Stimulated activated CD4-positive, alpha-beta T cell treated with anti-CD3 and anti-CD28 coated beads, Interleukin-2, amount 100 ng/mL, for 4 hours (primary cell): ENCODE measurements at regions not wholly inside any gene's neighbourhood (a gene's known extent, or its start where the extent isn't known, plus 50 kb on each side); places are given as distances from the start of the nearest gene placed in this dataset.
"Not testable (repeated sequence)": the region's sequence is repeated elsewhere in the genome, so short reads cannot be mapped to it uniquely, and the experiment has no call there.

ENCODE experiments used
- DNase-seq: peaks from one replicate; pipeline ENCODE4 v3.0.0-alpha.2; 2020; ENCODE audit warnings: low read depth

DNA sequence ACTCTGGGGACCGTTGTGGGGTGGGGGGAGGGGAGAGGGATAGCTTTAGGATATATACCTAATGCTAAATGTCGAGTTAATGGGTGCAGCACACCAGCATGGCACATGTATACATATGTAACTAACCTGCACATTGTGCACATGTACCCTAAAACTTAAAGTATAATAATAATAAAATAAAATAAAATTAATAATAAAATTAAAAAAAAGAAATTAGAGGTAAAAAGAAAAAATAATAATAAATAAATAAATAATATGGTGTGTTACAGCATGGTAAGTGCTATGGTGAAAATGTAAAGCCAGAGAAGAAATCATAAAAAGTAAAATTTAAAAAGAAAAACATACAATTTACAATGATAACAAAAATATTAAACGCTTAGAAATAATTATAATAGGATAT is 552.8 kb upstream of the PBX1 start:
- not testable (repeated sequence) for DNase-seq

DNA sequence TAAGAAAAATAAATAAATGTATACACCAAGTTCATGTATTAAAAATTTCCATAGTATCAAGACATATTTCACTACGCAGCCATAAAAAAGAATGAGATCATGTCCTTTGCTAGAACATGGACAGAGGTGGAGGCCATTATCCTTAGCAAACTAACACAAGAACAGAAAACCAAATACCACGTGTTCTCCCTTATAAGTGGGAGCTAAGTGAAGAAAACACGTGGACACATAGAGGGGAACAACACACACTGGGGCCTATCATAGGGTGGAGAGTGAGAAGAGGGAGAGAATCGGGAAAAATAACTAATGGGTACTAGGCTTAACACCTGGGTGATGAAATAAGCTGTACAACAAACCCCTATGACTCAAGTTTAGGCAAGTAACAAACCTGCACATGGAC is 552.4 kb upstream of the PBX1 start:
- DNase-seq, result no peak

GRCh38 chr1:164017239-164017638 is 541.7 kb upstream of the PBX1 start:
- DNase-seq, result no peak

DNA sequence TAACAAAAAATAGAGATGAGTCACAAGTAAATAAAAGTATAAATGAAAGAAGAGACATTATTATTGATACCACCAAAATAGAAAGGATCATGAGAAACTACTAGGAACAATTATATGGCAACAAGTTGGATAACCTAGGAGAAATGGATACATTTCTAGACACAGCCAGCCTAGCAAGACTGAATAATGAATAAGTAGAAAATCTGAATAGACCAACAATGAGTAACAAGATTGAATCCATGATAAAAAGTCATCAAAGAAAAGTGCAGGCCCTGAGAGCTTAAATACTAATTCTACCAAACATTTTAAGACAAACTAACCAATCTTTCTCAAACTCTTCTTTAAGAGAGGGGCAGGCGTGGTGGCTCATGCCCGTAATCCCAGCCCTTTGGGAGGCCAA is 538.6 kb upstream of the PBX1 start:
- no peak for DNase-seq

DNA sequence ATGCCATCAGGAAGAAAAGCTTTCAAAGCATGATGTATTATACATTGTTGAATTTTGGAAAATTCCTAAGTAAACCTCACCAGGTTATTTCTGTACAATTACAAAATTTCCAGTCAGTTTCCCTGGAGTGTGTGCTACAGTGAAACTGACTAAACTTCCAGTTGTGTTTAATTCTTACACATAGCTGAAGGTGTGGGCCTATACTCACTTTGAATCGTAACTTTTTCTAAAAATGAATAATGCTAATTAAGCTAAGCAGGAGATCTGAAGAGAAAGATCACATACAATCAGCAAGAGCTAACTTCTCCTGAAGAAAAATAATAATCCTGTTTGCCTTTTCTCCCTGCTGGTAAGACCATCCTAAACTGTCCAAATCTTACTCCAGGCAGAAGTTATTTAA is 537.2 kb upstream of the PBX1 start:
- no peak for DNase-seq

- no peak for DNase-seq
Measured at GRCh38 chr1:164033782-164034181, 525.2 kb upstream of the PBX1 start.

- DNase-seq, result no peak
Measured at GRCh38 chr1:164040754-164041153, 518.2 kb upstream of the PBX1 start.

DNA sequence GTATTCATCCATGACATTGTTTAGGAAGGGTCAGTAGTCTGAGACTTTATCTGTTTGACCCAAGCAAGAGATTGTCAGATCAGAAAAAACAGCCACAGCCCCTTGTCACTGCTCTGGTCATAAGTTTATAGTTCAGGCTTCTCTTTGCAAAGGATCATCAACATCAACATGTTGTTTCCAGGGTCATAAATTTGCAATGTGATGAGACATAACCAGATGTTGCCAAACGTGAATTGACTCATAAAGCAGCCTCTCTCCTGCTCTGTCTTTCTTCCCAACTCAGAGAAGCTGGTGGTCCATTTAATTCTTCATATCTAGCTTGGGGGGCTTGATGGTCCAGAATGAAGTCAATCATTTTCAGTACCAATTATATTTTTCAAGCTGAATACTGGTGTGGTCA is 507.2 kb upstream of the PBX1 start:
- no peak for DNase-seq

GRCh38 chr1:164054331-164054730 is 504.7 kb upstream of the PBX1 start:
- DNase-seq, result no peak

GRCh38 chr1:164058198-164058597 is 500.8 kb upstream of the PBX1 start:
- no peak for DNase-seq

DNA sequence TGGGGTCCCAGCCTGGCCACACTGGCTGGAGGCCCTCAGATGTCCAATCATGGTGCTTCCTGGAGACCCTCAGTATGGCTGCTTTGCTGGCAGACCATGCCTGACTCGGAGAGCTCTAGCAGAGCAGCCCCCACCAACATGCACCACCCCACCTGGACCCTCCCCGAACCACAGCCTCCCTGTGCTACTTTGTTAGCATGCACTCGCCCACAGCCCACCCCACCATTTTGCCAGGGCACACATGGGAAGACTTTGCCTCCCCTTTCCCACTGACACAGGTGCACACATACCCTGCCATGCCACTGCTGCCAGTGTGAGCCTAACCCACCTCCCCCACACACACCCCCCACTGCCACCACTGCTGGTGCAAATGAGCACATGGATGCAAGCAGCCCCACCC is 497.5 kb upstream of the PBX1 start:
- no peak for DNase-seq

DNA sequence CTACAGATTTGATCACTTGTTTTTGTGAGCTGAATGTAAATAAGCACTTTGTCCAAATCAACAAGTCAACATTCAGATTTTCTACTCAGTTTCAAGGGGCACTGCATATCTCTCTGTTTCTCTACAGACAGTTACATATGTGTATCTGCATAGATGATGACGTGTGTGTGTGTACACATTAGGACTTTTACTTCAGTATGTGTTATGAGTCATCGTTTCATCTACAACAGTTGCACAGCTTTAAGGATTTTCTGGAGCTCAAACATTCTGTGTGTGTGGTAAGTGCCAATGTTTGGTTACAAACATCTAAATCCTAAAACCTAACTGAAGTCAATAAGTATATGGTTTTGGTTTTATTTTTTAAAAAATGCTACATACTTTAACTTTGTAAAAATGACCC is 494.5 kb upstream of the PBX1 start:
- no peak for DNase-seq

- DNase-seq, result no peak
Measured at GRCh38 chr1:164071288-164071687, 487.7 kb upstream of the PBX1 start.

DNA sequence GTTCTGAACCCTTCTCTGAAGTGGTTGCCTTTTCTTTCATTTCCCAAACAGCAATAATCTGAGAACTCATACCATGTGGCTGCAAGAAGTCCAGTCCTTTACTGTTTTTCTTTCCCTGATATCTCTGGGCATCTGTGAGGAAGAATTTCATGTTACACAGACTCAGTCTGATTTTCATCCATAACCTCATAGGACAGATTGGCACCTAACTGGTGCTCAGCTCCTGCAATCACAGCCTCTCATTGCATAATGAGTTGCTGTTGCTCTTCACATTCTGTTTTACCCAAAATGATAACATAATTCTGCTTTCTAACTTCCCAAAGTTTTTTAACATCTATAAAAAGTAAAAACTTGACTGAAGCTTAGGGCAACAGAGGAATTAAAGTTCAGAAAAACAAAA is 472.2 kb upstream of the PBX1 start:
- no peak for DNase-seq

DNA sequence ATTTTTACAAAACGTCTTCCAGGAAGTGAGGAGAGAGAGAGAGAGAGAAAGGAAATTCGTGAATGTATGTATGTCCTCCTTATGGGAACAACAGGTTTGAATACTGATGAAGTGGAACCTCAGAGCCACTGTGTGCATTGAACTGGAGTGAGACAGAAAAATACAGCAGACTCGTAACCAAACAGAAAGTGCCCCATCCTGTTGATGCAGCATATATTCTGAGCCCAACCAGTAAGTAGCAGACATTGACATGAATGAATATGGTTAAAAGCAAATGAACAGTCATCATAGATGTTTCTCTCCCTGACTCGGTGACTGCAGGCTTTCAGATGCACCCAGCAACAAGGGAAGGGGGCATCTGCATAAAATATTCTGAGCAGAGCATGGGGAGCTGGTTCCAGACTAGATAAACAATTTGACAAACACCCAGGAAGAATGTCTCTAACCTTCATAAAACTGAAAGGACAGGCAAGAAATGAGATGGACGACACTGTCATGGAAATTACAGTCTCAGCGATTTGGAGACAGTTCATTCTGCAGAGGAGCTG is 471.0 kb upstream of the PBX1 start:
- no peak for DNase-seq

DNA sequence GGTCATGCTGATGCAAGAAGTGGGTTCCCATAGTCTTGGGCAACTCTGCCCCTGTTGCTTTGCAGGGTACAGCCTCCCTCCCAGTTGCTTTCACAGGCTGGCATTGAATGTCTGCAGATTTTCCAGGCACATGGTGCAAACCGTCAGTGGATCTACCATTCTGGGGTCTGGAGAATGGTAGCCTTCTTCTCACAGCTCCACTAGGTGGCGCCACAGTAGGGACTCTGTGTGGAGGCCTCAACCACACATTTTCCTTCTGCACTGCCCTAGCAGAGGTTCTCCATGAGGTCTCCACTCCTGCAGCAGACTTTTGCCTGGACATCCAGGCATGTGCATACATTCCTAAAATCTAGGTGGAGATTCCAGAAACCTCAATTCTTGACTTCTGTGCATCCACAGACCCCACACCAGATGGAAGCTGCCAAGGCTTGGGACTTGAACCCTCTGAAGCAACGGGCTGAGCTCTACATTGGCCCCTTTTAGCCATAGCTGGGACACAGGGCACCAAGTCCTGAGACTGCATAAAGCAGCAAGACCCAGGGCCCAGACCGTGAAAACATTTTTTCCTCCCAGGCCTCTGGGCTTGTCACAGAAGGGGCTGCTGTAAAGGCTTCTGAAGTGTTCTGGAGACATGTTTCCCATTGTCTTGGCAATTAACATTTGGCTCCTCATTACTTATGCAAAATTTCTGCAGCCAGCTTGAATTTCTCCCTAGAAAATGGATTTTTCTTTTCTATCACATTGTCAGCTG is 466.2 kb upstream of the PBX1 start:
- no peak for DNase-seq

GRCh38 chr1:164093543-164093942 is 465.4 kb upstream of the PBX1 start:
- DNase-seq, result no peak

DNA sequence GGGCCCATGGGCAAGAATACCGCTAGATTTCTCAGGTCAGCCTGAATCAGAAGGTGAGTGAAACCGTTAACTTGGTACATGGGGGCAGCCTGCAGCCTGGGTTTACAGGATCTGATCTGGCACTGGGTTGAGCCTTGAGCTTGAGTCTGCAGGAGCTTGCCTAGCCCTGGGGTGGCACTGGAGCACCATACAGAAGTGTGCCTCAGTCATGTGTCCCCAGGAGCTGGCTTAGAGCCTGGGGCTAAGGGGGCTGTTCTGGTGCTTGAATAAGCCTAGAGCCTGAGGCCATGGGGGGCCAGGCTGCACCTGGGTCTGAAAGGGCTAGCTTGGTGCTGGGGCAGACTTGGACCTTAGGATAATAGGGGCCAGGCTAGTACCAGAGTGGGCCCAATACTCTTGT is 457.2 kb upstream of the PBX1 start:
- DNase-seq, result no peak

DNA sequence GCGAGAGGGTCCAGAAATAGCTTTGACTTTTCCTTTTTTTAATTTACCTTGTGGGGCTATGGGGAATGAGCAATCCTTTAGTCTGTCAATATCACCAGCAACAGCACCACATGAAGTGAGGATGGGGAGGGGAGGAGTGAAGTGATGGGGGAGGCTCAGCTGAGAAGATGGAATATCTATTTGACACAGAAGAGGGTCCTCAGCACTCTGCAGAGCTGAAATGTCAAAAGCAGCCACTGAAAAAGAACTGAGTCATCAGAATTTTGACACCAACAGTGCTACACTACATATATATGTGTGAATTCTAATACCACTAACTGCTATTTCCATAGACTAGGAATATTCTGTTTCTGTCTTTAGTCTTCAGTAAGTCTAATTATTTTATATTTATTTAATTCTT is 427.0 kb upstream of the PBX1 start:
- no peak for DNase-seq

DNA sequence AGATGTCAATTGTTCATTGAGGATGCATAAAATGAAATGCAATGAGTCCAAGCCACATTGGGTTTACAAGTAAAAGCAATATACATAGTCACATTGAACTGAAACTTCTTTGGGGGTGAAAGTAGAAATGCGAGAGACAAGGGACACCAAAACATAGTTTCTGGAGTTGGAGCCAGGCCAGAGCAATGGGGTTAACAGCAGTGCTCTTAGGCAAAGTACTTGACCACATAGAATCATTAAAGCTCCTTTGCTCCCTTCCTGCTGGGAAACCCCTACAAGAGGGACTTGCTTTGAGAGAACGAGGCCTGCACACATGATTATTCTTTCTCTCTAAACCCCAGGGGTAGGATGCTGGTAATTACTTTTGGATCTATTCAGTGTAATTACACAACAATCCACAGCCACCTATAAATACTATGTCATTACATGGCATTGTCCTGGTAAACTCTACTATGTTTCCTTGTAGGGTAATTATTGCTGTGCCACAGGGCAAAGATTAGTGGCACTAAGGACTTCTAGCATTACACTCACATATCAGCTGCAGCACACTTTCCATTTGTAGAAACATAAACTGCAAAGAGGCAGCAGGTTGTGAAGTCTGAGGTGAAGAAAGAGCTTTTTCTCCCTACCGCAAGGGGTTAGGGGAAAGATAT is 421.6 kb upstream of the PBX1 start:
- no peak for DNase-seq

DNA sequence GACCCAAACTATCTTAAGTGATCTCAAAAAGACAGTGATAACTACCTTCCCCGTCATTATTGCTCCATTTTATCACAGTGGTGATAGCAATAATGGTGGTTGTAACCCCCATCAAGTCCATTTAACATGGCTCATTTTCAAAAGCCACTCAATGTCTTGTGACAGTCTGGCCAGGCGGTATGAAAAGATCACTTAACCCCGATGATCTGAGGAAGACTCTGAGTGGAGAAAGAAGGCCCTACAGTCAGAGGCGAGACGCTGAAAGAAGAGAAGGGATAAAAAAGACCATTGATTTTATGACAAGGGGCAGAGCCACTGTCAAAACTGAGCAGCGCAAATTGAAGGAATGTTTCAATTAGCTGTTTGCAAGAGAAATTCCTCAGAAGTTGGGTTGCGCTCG is 417.2 kb upstream of the PBX1 start:
- DNase-seq, result no peak

- no peak for DNase-seq
Measured at GRCh38 chr1:164154622-164155021, 404.4 kb upstream of the PBX1 start.

GRCh38 chr1:164155347-164155746 is 403.6 kb upstream of the PBX1 start:
- DNase-seq, result no peak
